Loucy (cell line): ENCODE measurements at regions not wholly inside any gene's neighbourhood (a gene's known extent, or its start where the extent isn't known, plus 50 kb on each side); places are given as distances from the start of the nearest gene placed in this dataset.
"Not testable (repeated sequence)": the region's sequence is repeated elsewhere in the genome, so short reads cannot be mapped to it uniquely, and the experiment has no call there.

Source experiments
- H2AFZ ChIP-seq: fragments of 200-600 bp; sonication (generic); 2 replicates; pipeline ENCODE4 v1.6.0; 2016; ENCODE audit warnings: antibody characterized with exemption, mild to moderate bottlenecking, low read length, moderate library complexity
- H3F3A ChIP-seq: fragments of 200-600 bp; 2 replicates; pipeline ENCODE4 v1.6.0; 2016; ENCODE audit warnings: antibody characterized with exemption, low read depth, mild to moderate bottlenecking
- H3K27me3 ChIP-seq: fragments of 200-600 bp; sonication (generic); 2 replicates; pipeline ENCODE4 v1.6.1; 2014; ENCODE audit warnings: low read length, mild to moderate bottlenecking; ENCODE audit not compliant: insufficient read depth, poor library complexity, severe bottlenecking
- H3K36me3 ChIP-seq: fragments of 200-600 bp; sonication (generic); 2 replicates; pipeline ENCODE4 v1.6.1; 2016; ENCODE audit warnings: low read length; ENCODE audit not compliant: insufficient read depth
- H3K4me1 ChIP-seq: fragments of 200-600 bp; sonication (generic); 2 replicates; pipeline ENCODE4 v1.5.1; 2014; ENCODE audit warnings: low read length, mild to moderate bottlenecking; ENCODE audit not compliant: insufficient read depth, poor library complexity, severe bottlenecking
- H3K4me2 ChIP-seq: fragments of 200-600 bp; sonication (generic); 2 replicates; pipeline ENCODE4 v1.6.0; 2014; ENCODE audit warnings: antibody characterized with exemption, low read length, low read depth, mild to moderate bottlenecking; ENCODE audit not compliant: poor library complexity, severe bottlenecking
- H3K4me3 ChIP-seq: fragments of 200-600 bp; sonication (generic); 2 replicates; pipeline ENCODE4 v1.5.1; 2014; ENCODE audit warnings: low read length, mild to moderate bottlenecking, mixed read lengths; ENCODE audit not compliant: poor library complexity, severe bottlenecking
- H3K79me2 ChIP-seq: fragments of 200-600 bp; sonication (generic); 2 replicates; pipeline ENCODE4 v1.6.1; 2014; ENCODE audit warnings: low read length; ENCODE audit not compliant: insufficient read depth
- H3K9ac ChIP-seq: fragments of 200-600 bp; sonication (generic); 2 replicates; pipeline ENCODE4 v1.6.0; 2014; ENCODE audit warnings: mild to moderate bottlenecking, low read depth, low read length, moderate library complexity; ENCODE audit not compliant: poor library complexity, severe bottlenecking
- H3K9me2 ChIP-seq: fragments of 200-600 bp; sonication (generic); replicated peaks from 2 replicates; pipeline ENCODE4 v1.6.1; 2016; ENCODE audit warnings: low read depth, low read length, mixed read lengths
- H3K9me3 ChIP-seq: fragments of 200-600 bp; sonication (generic); 2 replicates; pipeline ENCODE4 v1.6.1; 2014; ENCODE audit warnings: mild to moderate bottlenecking, antibody characterized with exemption, low read length, low read depth; ENCODE audit not compliant: insufficient read depth
- H4K20me1 ChIP-seq: fragments of 200-600 bp; sonication (generic); 2 replicates; pipeline ENCODE4 v1.6.0; 2014; ENCODE audit warnings: antibody characterized with exemption, low read length, mild to moderate bottlenecking; ENCODE audit not compliant: insufficient read depth, poor library complexity, severe bottlenecking
- EZH2phosphoT487 ChIP-seq: fragments of 200-600 bp; IDR thresholded peaks from 2 replicates; pipeline ENCODE4 v1.6.1; 2018; ENCODE audit warnings: antibody characterized with exemption, mild to moderate bottlenecking, moderate library complexity, borderline replicate concordance
- TF ChIP-seq, protein P1 (sequence below): fragments of 200-600 bp; sonication (generic); conservative IDR thresholded peaks from 2 replicates; pipeline ENCODE4 v1.5.1; 2014; ENCODE audit warnings: mild to moderate bottlenecking, antibody characterized with exemption, low read length

DNA sequence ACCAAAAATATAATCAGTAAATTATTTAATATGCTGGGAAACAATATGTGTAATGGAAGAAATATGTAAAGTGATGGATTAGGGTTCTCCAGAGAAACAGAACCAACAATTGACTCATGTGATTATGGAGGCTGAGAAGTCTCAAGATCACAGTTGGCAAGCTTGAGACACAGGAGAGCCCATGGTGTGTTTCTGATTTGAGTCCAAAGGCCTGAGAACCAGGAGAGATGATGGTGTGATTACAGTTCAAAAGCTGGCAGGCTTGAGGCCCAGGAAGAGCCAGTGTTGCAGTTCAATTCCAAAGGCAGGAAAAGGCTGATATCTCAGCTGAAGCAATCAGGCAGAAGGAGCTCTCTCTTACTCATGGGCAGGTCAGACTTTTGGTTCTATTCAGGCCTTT is 138.8 kb upstream of the NBPF11 start:
- Histone ChIP-seq H3K9ac (no peak overlapping the region), H3K4me3 (no peak overlapping the region), H3K9me3 (no peaks in the 10 kb centered on the region), H3K79me2 (no peaks in the 10 kb centered on the region), H3K4me1 (peaks cover 23% of the 10 kb centered on the region), H2AFZ (no peak overlapping the region), H3K9me2 (no peaks in the 10 kb centered on the region), H4K20me1 (no peaks in the 10 kb centered on the region), H3F3A (no peaks in the 10 kb centered on the region), H3K36me3 (no peaks in the 10 kb centered on the region), H3K27me3 (no peaks in the 10 kb centered on the region), H3K4me2 (no peak overlapping the region)
- TF ChIP-seq, protein P1, sequence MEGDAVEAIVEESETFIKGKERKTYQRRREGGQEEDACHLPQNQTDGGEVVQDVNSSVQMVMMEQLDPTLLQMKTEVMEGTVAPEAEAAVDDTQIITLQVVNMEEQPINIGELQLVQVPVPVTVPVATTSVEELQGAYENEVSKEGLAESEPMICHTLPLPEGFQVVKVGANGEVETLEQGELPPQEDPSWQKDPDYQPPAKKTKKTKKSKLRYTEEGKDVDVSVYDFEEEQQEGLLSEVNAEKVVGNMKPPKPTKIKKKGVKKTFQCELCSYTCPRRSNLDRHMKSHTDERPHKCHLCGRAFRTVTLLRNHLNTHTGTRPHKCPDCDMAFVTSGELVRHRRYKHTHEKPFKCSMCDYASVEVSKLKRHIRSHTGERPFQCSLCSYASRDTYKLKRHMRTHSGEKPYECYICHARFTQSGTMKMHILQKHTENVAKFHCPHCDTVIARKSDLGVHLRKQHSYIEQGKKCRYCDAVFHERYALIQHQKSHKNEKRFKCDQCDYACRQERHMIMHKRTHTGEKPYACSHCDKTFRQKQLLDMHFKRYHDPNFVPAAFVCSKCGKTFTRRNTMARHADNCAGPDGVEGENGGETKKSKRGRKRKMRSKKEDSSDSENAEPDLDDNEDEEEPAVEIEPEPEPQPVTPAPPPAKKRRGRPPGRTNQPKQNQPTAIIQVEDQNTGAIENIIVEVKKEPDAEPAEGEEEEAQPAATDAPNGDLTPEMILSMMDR = no peak
- no peak for TF ChIP-seq EZH2phosphoT487

DNA sequence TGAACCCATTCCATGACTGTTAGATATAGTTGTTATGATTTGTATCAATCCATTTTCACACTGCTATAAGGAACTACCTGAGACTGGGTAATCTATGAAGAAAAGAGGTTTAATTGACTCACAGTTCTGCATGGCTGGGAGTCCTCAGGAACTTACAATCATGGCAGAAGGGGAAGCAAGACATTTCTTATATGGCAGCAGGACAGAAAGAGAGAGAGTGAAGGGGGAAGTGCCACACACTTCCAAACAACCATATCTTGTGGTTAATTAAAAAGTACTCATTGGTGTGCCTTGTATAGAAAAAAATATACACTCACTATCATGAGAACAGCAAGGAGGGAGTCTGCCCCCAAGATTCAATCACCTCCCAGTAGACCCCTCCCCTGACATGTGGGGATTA is 137.6 kb upstream of the NBPF11 start:
- no peaks in the 10 kb centered on the region for H3K9me3 ChIP-seq
- H4K20me1 ChIP-seq = no peaks in the 10 kb centered on the region
- no peaks in the 10 kb centered on the region for H3K9me2 ChIP-seq
- TF ChIP-seq, protein P1 = no peak
- TF ChIP-seq EZH2phosphoT487 = no peak
- no peaks in the 10 kb centered on the region for H3K36me3 ChIP-seq
- no peak overlapping the region for H2AFZ ChIP-seq
- H3K4me1 ChIP-seq = peaks cover 21% of the 10 kb centered on the region
- no peaks in the 10 kb centered on the region for H3K79me2 ChIP-seq
- no peak overlapping the region for H3K4me2 ChIP-seq
- no peaks in the 10 kb centered on the region for H3K27me3 ChIP-seq
- H3K9ac ChIP-seq = no peak overlapping the region
- no peak overlapping the region for H3K4me3 ChIP-seq
- no peaks in the 10 kb centered on the region for H3F3A ChIP-seq

DNA sequence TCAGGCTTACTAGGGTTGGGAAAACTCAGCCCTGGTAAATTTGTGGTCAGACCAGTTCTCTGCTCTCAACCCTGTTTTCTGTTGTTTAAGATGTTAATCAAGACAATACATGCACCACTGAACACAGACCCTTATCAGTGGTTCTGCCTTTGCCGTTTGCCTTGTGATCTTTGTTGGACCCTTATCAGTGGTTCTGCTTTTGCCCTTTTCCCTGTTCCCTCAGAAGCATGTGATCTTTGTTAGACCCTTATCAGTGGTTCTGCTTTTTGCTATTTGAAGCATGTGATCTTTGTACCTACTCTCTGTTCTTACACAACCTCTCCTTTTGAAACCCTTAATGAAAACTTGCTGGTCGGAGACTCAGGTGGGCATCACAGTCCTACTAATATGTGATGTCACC is 133.9 kb upstream of the NBPF11 start:
- H3F3A ChIP-seq, H3K4me1 ChIP-seq, H3K9me3 ChIP-seq, H3K4me3 ChIP-seq, H3K9me2 ChIP-seq, H3K27me3 ChIP-seq, H4K20me1 ChIP-seq, H2AFZ ChIP-seq, H3K36me3 ChIP-seq, H3K4me2 ChIP-seq, H3K79me2 ChIP-seq, H3K9ac ChIP-seq: not testable (repeated sequence)

DNA sequence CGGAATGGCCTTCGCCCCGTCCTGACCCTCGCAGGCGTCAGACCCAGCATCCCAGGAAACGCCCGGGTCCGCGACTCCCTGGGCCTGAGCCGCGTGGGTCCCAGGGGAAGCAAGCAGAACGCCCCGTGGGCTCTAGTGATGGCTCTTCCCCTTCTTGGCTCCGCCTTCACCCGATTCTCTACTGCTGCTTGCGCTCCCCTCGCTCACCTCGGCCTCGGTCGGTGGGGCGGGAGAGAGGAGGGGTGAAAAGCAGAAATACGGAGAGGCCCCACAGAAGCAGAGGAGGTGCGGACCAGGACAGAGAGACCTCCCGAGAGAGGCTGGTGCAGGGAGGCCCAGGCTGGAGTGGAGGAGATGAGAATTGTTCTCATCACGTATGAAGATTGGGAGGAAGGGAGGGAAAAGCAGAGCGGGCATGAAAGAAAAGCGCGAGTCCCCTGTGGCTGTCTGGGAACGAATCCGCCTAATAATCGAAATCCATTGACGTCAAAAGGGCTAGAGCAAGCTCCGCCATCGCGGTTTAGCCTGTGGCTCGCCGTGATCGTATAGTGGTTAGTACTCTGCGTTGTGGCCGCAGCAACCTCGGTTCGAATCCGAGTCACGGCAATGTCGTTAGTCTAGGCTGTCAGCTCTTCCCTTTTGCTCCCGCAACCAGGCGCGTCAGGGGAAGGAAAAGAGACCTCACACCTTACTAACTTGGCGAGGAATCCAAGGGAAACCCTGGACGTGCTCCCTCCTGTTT is 128.9 kb upstream of the NBPF11 start:
- H3K4me2 ChIP-seq, H4K20me1 ChIP-seq, H3K4me3 ChIP-seq: not testable (repeated sequence)

DNA sequence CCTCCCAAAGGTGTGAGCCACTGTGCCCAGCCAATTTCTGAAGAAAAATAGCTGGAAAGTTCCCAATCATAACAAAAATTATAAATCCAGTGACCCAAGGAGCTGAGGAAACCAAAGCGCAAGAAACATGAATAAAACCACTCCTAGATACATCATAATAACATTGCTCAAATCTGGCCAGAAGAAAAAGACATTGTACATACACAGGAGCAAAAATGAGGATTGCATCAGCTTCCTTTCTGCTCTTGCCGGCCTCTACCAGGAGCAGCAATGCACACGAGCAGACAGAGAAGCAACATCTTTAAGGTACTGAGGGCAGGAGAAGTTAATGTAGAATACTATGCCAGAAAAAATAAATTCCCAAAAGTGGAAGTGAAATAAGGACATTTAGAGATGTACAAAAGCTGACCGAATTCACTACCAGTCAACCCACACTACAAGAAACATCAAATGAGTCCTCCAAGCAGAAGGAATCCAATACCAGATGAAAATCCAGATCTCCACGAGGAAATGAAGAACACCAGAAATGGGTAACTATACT is 127.0 kb upstream of the NBPF11 start:
- not testable (repeated sequence) for H4K20me1 ChIP-seq, H3K79me2 ChIP-seq, H3K9me3 ChIP-seq, H3K4me2 ChIP-seq, H3F3A ChIP-seq, H2AFZ ChIP-seq, H3K36me3 ChIP-seq, H3K4me3 ChIP-seq, H3K4me1 ChIP-seq, H3K27me3 ChIP-seq, H3K9ac ChIP-seq, H3K9me2 ChIP-seq

More for the DNA sequence above, 128.9 kb upstream of the NBPF11 start:
- H3K4me1 ChIP-seq, H3K36me3 ChIP-seq, H3K9me3 ChIP-seq, H3K9me2 ChIP-seq, H3F3A ChIP-seq, H3K27me3 ChIP-seq, H2AFZ ChIP-seq, H3K9ac ChIP-seq, H3K79me2 ChIP-seq: not testable (repeated sequence)

DNA sequence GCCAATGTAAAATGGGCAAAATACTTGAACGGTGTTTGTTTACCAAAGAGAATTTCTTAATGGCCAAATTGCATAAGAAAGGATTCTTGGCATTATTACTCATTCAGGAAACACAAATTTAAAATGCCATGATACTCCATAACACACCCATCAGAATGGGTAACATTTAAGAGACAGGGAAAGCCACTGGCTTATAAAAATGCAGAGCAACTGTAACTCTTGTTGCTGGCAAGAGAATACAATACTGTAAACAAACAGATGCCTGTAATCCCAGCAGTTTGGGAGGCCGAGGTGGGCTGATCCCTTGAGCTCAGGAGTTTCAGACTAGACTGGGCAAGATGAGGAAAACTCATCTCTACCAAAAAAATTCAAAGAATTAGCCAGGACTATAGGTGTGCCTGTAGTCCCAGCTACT is 125.8 kb upstream of the NBPF11 start:
- not testable (repeated sequence) for H3K9me2 ChIP-seq, H2AFZ ChIP-seq, H3K9ac ChIP-seq, H3K9me3 ChIP-seq, H3K4me1 ChIP-seq, H3K4me3 ChIP-seq, H4K20me1 ChIP-seq, H3K79me2 ChIP-seq, H3K27me3 ChIP-seq, H3K4me2 ChIP-seq, H3K36me3 ChIP-seq, H3F3A ChIP-seq
